Astrocyte of the spinal cord (primary cell): ENCODE measurements at regions not wholly inside any gene's neighbourhood (a gene's known extent, or its start where the extent isn't known, plus 50 kb on each side); places are given as distances from the start of the nearest gene placed in this dataset.

ENCODE experiments used
- DNase-seq: peaks from one replicate; pipeline ENCODE4 v3.0.0; 2011; ENCODE audit warnings: low read depth, low spot score
- H3K4me3 ChIP-seq: 2 replicates; pipeline ENCODE4 v1.5.1; 2011; ENCODE audit warnings: low read depth, mild to moderate bottlenecking, low read length, moderate library complexity
- in situ Hi-C: cut with HindIII; loops from 2 replicates; pipeline ENCODE4 v1.10.0; 2017; ENCODE audit warnings: low sequenced_read_pairs
- TF ChIP-seq, protein P1 (sequence below): IDR thresholded peaks from 2 replicates; pipeline ENCODE4 v1.5.1; 2012; ENCODE audit warnings: low read depth, mild to moderate bottlenecking, low read length, inconsistent platforms

DNA sequence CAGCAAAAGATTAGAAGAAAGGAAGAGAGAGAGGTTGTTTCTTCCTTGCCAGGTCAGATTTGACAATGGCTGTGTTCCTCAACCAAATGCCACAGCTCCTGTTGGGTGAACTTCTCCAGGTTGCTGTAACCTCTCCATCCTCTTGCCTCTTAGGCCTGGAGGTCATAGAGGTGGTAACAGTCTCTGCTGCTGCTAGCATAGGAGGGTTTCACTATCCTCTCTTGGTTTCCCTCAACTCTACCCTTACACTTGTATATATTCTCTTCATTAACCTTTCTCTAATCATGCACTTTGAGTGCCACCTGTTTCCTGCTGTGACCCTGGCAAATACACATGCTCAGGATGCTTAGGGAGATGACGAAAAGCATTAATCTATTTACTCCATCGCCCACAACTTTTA, 67.7 kb upstream of the HIF1A start:
- no peak overlapping the region for H3K4me3 ChIP-seq
- no peak for DNase-seq
- TF ChIP-seq, protein P1, sequence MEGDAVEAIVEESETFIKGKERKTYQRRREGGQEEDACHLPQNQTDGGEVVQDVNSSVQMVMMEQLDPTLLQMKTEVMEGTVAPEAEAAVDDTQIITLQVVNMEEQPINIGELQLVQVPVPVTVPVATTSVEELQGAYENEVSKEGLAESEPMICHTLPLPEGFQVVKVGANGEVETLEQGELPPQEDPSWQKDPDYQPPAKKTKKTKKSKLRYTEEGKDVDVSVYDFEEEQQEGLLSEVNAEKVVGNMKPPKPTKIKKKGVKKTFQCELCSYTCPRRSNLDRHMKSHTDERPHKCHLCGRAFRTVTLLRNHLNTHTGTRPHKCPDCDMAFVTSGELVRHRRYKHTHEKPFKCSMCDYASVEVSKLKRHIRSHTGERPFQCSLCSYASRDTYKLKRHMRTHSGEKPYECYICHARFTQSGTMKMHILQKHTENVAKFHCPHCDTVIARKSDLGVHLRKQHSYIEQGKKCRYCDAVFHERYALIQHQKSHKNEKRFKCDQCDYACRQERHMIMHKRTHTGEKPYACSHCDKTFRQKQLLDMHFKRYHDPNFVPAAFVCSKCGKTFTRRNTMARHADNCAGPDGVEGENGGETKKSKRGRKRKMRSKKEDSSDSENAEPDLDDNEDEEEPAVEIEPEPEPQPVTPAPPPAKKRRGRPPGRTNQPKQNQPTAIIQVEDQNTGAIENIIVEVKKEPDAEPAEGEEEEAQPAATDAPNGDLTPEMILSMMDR, result no peak
- in situ Hi-C loops, result no loop called here

DNA sequence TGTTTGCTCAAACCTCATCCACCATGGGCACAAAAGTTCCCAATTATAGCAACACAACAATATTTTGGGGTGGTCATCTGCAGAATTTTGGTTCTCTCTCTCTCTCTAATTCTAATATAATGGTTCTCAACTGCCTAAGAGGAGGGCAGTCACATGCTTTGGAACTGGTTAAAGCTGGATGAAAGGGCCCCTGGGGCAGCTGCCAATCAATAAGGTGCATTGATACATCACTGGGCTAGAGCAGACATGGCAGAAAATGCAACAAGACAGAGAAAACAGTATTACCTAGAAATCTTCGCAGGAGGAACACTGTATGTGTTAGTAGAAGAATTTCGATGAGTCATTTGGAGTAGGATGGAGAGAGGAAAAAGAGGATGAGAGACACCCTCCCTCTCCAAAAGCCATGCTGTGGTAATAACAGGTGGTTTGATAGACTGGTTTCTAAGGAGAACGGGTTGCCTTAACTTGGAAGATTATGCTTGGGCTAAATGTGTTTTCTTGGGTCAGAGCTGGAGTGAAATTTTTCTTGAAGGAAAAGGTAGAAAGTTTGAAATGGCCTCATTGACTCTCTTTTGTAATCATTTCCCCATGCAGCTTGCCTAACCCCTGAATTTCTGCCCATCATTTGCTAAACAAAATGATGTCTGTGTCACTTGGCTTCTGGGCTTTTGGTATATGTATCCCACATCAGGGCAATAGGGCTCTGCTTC, 67.1 kb upstream of the HIF1A start:
- DNase-seq, result no peak
- TF ChIP-seq, protein P1, result no peak
- in situ Hi-C loops, result no loop called here

DNA sequence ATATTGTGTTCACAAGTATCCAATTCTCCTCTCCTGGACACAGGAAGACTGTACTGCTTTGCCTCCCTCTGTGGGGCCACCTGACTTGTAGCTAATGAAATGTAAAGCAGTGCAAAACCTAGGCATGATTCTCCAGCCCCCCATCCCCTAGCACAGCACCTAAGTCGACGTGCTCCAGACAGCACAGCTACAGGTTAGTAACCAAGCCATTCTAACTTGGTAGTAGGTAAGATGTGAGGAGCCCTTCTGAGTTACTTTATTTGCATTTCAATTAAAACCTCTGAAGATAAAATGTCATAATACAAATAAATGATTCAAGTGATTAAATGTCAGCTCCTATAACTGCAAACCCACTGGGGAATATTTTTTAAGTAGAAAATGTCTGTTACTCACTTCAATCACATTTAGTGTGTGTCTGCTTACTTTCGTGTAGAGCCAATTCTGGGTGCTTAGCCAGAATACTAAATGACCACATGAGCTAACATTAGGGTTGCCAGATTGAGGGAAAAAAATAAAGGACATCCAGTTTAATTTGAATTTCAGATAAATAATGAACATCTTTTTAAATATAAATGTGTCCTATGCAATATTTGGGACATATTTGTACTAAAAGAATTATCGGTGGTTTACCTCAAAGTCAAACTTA, 64.8 kb upstream of the HIF1A start:
- TF ChIP-seq, protein P1, result no peak
- DNase-seq, result no peak
- in situ Hi-C loops, result no loop called here
- no peak overlapping the region for H3K4me3 ChIP-seq

More for the DNA sequence above, 67.1 kb upstream of the HIF1A start:
- H3K4me3 ChIP-seq, result no peak overlapping the region

DNA sequence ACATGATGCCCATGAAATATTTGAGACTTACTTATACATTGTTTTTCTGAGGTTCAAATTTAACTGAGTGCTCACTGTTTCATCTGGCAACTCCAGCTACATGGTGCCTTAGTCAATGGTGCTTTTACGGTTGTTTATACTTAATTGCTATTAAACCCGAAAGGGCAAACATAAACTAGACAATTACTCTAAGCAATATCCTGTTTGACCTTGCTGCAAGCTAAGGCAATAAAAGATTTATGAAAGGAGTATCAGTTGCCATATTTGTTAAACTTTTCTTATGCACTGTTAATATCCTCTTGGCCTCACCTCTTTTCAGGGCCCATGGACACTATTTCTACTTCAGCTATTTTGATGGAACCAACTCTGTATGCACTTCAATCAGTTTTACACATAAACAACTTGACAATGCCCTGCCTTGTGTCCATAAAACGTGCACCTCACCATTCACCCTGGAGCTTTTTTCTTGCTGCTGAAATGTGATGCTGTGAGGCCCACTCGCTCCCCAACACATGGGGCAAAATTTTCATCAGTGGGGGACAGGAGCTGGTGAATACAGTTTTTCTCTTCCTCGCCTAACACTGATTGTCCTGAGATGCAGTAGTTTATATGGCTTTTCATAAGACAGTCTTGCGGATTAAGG, 64.1 kb upstream of the HIF1A start:
- H3K4me3 ChIP-seq, result no peak overlapping the region
- in situ Hi-C loops, result no loop called here
- no peak for DNase-seq
- TF ChIP-seq, protein P1, result no peak

DNA sequence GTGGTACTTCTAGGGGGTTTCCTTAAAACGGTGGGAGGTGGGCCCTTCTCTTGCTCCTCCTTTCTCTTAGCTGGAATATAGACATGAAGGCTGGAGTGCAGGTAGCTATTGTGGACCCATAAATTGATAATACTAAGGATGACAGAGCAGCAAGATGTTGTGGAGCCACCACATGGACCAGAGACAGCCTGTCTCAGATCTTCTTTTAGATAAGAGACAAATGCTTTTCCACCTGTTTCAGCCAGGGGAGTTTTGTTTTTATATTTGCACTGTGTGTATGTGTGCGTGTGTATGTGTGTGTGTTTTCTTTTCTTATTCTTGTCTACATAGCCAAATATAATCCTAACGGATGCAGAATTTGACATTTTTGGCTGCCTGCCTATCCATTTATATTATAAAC, 62.9 kb upstream of the HIF1A start:
- DNase-seq, result no peak
- H3K4me3 ChIP-seq, result no peak overlapping the region
- in situ Hi-C loops, result no loop called here
- TF ChIP-seq, protein P1, result no peak

DNA sequence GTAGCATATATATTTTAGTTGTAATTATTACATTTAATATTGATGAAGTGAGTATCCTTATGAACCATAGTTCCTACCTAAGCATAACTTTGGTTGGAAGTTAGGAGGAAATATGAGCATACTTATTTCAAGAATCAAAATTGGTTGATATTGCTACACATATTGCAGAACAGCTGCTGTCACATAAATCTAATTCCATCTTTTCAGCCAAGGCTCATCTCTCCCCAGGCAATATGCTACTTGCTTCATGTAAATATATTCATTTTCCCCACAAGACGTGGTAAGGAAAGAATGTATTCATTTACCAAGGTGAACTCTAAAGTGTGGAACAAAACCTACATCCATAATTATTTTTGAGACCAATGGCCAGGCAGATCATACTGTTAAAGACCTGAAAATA, 62.5 kb upstream of the HIF1A start:
- in situ Hi-C loops, result no loop called here
- no peak for DNase-seq
- TF ChIP-seq, protein P1, result no peak
- H3K4me3 ChIP-seq, result no peak overlapping the region
